Astrocyte (in vitro differentiated cells and primary cell): ENCODE measurements at regions not wholly inside any gene's neighbourhood (a gene's known extent, or its start where the extent isn't known, plus 50 kb on each side); places are given as distances from the start of the nearest gene placed in this dataset.

ENCODE experiments used
- DNase-seq: peaks from one replicate; pipeline ENCODE4 v3.0.0-alpha.2; 2010; ENCODE audit warnings: low read depth
- FAIRE-seq: peaks from 2 replicates; lab custom pipeline; 2011; peaks lifted over from hg19 to GRCh38; lab: Jason Lieb, UNC
- H2AFZ ChIP-seq: 2 replicates; pipeline ENCODE4 v1.6.0; 2012; ENCODE audit warnings: low read depth, low read length, inconsistent platforms
- H3K27ac ChIP-seq: 2 replicates; pipeline ENCODE4 v1.5.1; 2011; ENCODE audit warnings: low read depth, low read length, inconsistent platforms
- H3K27me3 ChIP-seq: 2 replicates; pipeline ENCODE4 v1.6.0; 2011; ENCODE audit warnings: low read length, inconsistent platforms; ENCODE audit not compliant: insufficient read depth
- H3K36me3 ChIP-seq: 2 replicates; pipeline ENCODE4 v1.5.1; 2011; ENCODE audit warnings: low read length, inconsistent platforms; ENCODE audit not compliant: insufficient read depth
- H3K4me1 ChIP-seq: 2 replicates; pipeline ENCODE4 v1.5.1; 2011; ENCODE audit warnings: low read length, inconsistent platforms; ENCODE audit not compliant: insufficient read depth
- H3K4me2 ChIP-seq: 2 replicates; pipeline ENCODE4 v1.6.0; 2012; ENCODE audit warnings: low read length, inconsistent platforms
- H3K4me3 ChIP-seq: 2 replicates; pipeline ENCODE4 v1.5.1; 2011; ENCODE audit warnings: low read depth, mild to moderate bottlenecking, low read length, inconsistent platforms; ENCODE audit not compliant: insufficient read depth
- H3K79me2 ChIP-seq: 2 replicates; pipeline ENCODE4 v1.6.0; 2012; ENCODE audit warnings: mild to moderate bottlenecking, low read length, inconsistent platforms; ENCODE audit not compliant: insufficient read depth
- H3K9ac ChIP-seq: 2 replicates; pipeline ENCODE4 v1.6.0; 2012; ENCODE audit warnings: mild to moderate bottlenecking, low read length, inconsistent platforms
- H3K9me3 ChIP-seq: 2 replicates; pipeline ENCODE4 v1.5.1; 2012; ENCODE audit warnings: low read depth, mild to moderate bottlenecking, low read length, inconsistent platforms; ENCODE audit not compliant: insufficient read depth
- H4K20me1 ChIP-seq: 2 replicates; pipeline ENCODE4 v1.6.0; 2012; ENCODE audit warnings: low read length, inconsistent platforms; ENCODE audit not compliant: insufficient read depth
- H3K27ac Mint-ChIP-seq: one replicate; pipeline ENCODE4 v1.8.0; 2021; ENCODE audit warnings: mild to moderate bottlenecking, mixed read lengths; ENCODE audit not compliant: unreplicated experiment
- H3K27me3 Mint-ChIP-seq: one replicate; pipeline ENCODE4 v1.8.0; 2021; ENCODE audit warnings: low read depth, mixed read lengths; ENCODE audit not compliant: unreplicated experiment
- H3K36me3 Mint-ChIP-seq: one replicate; pipeline ENCODE4 v1.8.0; 2021; ENCODE audit warnings: low read depth, mixed read lengths; ENCODE audit not compliant: unreplicated experiment
- H3K4me1 Mint-ChIP-seq: one replicate; pipeline ENCODE4 v1.8.0; 2021; ENCODE audit warnings: low read depth, mixed read lengths; ENCODE audit not compliant: unreplicated experiment
- H3K4me3 Mint-ChIP-seq: one replicate; pipeline ENCODE4 v1.8.0; 2021; ENCODE audit warnings: mild to moderate bottlenecking, moderate library complexity, mixed read lengths; ENCODE audit not compliant: unreplicated experiment
- H3K9me3 Mint-ChIP-seq: one replicate; pipeline ENCODE4 v1.8.0; 2021; ENCODE audit warnings: mild to moderate bottlenecking, mixed read lengths; ENCODE audit not compliant: unreplicated experiment
- EZH2 ChIP-seq: IDR thresholded peaks from 2 replicates; pipeline ENCODE4 v1.6.1; 2012; ENCODE audit warnings: mild to moderate bottlenecking, low read length, inconsistent platforms; ENCODE audit not compliant: insufficient read depth
- TF ChIP-seq, protein P1 (sequence below): IDR thresholded peaks from 2 replicates; pipeline ENCODE4 v1.5.1; 2011; ENCODE audit warnings: low read depth, mild to moderate bottlenecking, inconsistent platforms, low read length, moderate library complexity; ENCODE audit not compliant: insufficient read depth

DNA sequence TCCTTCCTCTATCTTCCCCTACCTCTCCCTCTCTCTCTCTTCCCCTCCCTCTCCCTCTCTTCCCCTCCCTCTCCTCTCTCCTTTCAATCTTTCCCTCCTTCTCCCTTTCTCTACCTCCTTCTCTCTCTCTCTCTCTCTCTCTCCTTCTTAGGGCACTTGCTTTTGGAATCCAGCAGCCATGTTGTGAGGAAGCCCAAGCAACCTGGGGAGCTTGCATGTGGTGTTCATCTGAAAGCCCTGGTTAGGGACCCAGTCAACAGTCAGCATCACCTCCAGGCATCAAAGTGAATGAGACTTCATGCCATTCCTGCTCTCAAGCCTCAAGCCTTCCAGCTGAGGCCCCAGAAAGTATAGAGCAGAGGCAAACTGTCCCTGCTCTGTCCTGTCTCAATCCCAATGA is 65.6 kb upstream of the SHISAL1 start:
- no peak for TF ChIP-seq EZH2
- TF ChIP-seq, protein P1, sequence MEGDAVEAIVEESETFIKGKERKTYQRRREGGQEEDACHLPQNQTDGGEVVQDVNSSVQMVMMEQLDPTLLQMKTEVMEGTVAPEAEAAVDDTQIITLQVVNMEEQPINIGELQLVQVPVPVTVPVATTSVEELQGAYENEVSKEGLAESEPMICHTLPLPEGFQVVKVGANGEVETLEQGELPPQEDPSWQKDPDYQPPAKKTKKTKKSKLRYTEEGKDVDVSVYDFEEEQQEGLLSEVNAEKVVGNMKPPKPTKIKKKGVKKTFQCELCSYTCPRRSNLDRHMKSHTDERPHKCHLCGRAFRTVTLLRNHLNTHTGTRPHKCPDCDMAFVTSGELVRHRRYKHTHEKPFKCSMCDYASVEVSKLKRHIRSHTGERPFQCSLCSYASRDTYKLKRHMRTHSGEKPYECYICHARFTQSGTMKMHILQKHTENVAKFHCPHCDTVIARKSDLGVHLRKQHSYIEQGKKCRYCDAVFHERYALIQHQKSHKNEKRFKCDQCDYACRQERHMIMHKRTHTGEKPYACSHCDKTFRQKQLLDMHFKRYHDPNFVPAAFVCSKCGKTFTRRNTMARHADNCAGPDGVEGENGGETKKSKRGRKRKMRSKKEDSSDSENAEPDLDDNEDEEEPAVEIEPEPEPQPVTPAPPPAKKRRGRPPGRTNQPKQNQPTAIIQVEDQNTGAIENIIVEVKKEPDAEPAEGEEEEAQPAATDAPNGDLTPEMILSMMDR, result no peak
- FAIRE-seq (no peak), DNase-seq (no peak)
- Histone ChIP-seq H3K27me3 (peaks cover 35% of the 10 kb centered on the region), H3K79me2 (no peaks in the 10 kb centered on the region), H3K27ac (no peak overlapping the region), H3K9ac (no peak overlapping the region), H2AFZ (no peak overlapping the region), H3K4me1 (no peaks in the 10 kb centered on the region), H3K4me3 (no peak overlapping the region), H4K20me1 (no peaks in the 10 kb centered on the region), H3K9me3 (peaks cover 3% of the 10 kb centered on the region), H3K36me3 (no peaks in the 10 kb centered on the region), H3K4me2 (no peak overlapping the region)
- Mint-ChIP-seq H3K4me3 (no peak overlapping the region), H3K27ac (no peak overlapping the region), H3K36me3 (peaks cover 2% of the 10 kb centered on the region), H3K27me3 (peaks cover 31% of the 10 kb centered on the region), H3K9me3 (peaks cover 10% of the 10 kb centered on the region), H3K4me1 (no peaks in the 10 kb centered on the region)

DNA sequence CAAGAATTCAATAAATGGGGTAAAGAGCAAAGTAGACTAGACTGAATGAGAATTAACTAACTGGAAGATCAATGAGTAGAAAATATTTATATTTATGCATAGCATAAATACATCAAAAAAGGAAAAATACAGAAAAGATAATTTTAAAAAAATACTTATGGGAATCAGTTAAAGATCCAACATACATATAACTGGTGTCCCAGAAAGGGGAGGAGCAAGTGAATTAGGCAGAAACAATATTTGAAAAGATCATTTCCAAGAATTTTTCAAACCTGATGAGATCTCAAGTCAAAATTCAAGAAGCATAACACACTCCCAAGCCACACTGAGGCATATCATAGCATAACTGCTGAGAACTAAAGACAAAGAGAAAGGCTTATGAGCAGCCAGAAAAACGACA is 62.7 kb upstream of the SHISAL1 start:
- Histone ChIP-seq H4K20me1 (no peaks in the 10 kb centered on the region), H3K4me2 (no peak overlapping the region), H3K9ac (no peak overlapping the region), H3K9me3 (peaks cover 7% of the 10 kb centered on the region), H3K27me3 (peaks cover 10% of the 10 kb centered on the region), H3K4me1 (no peaks in the 10 kb centered on the region), H3K4me3 (no peak overlapping the region), H2AFZ (no peak overlapping the region), H3K79me2 (no peaks in the 10 kb centered on the region), H3K27ac (no peak overlapping the region), H3K36me3 (no peaks in the 10 kb centered on the region)
- no peaks in the 10 kb centered on the region for H3K4me1 Mint-ChIP-seq
- H3K27me3 Mint-ChIP-seq, result peaks cover 15% of the 10 kb centered on the region
- H3K4me3 Mint-ChIP-seq, result no peak overlapping the region
- peaks cover 10% of the 10 kb centered on the region for H3K9me3 Mint-ChIP-seq
- H3K36me3 Mint-ChIP-seq, result peaks cover 3% of the 10 kb centered on the region
- FAIRE-seq (no peak), DNase-seq (no peak)
- H3K27ac Mint-ChIP-seq, result no peak overlapping the region
- TF ChIP-seq, protein P1, result no peak
- TF ChIP-seq EZH2, result no peak

DNA sequence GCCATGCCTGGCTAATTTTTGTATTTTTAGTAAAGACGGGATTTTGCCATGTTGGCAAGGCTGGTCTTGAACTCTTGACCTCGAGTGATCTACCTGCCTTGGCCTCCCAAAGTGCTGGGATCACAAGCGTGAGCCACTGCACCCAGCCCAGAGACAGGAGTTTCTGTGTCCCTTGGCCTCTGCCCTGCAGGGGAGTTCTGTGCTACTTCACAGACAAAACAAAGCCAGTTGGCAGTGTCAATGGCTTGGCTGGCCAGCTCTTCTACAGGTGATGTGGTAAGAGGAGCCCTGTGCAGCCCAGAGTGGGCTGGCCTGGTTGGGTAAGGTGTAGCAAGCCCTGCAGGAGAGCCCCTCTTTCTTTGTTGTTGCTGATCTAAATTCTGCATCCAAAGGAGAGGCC is 60.5 kb upstream of the SHISAL1 start:
- TF ChIP-seq, protein P1, result no peak
- TF ChIP-seq EZH2, result no peak
- no peak for FAIRE-seq

More for the DNA sequence above, 60.5 kb upstream of the SHISAL1 start:
- Mint-ChIP-seq H3K27me3 (peaks cover 15% of the 10 kb centered on the region), H3K27ac (no peak overlapping the region), H3K9me3 (peaks cover 10% of the 10 kb centered on the region), H3K4me1 (no peaks in the 10 kb centered on the region), H3K36me3 (peaks cover 3% of the 10 kb centered on the region), H3K4me3 (no peak overlapping the region)
- H3K4me1 ChIP-seq, result no peaks in the 10 kb centered on the region
- peaks cover 8% of the 10 kb centered on the region for H3K27me3 ChIP-seq
- DNase-seq, result no peak
- no peaks in the 10 kb centered on the region for H3K36me3 ChIP-seq
- no peaks in the 10 kb centered on the region for H4K20me1 ChIP-seq
- H3K27ac ChIP-seq, result no peak overlapping the region
- H3K9me3 ChIP-seq, result peaks cover 3% of the 10 kb centered on the region
- no peak overlapping the region for H3K4me2 ChIP-seq
- no peaks in the 10 kb centered on the region for H3K79me2 ChIP-seq
- H3K4me3 ChIP-seq, result no peak overlapping the region
- H2AFZ ChIP-seq, result no peak overlapping the region
- no peak overlapping the region for H3K9ac ChIP-seq
